Naive B cell (primary cell): ENCODE measurements at regions not wholly inside any gene's neighbourhood (a gene's known extent, or its start where the extent isn't known, plus 50 kb on each side); places are given as distances from the start of the nearest gene placed in this dataset.

Experiments
- ATAC-seq, 2 donors: fragments of 150-1000 bp; cut with Tn5 transposase; 2 replicates each; pipeline ENCODE4 v1.10.0; 2021; ENCODE audit warnings: low read depth in 2 of 2, mild to moderate bottlenecking in 2 of 2, moderate library complexity in 2 of 2
- DNase-seq: peaks from one replicate; pipeline ENCODE4 v3.0.0; 2022
- H3K27ac Mint-ChIP-seq, 6 donors: one replicate each; pipeline ENCODE4 v1.8.0; 2020 to 2022; ENCODE audit warnings: mild to moderate bottlenecking in 6 of 6, mixed read lengths in 6 of 6, moderate library complexity in 5 of 6, inconsistent platforms in 2 of 6
- H3K27me3 Mint-ChIP-seq, 3 donors: one replicate each; pipeline ENCODE4 v1.8.0; 2021 to 2022; ENCODE audit warnings: mixed read lengths in 3 of 3, mild to moderate bottlenecking in 1 of 3
- H3K36me3 Mint-ChIP-seq, 2 donors: one replicate each; pipeline ENCODE4 v1.8.0; 2020 to 2022; ENCODE audit warnings: mixed read lengths in 2 of 2, inconsistent platforms in 1 of 2, mild to moderate bottlenecking in 1 of 2
- H3K4me1 Mint-ChIP-seq, 3 donors: one replicate each; pipeline ENCODE4 v1.8.0; 2020 to 2022; ENCODE audit warnings: mixed read lengths in 3 of 3, inconsistent platforms in 1 of 3, mild to moderate bottlenecking in 1 of 3, moderate library complexity in 1 of 3
- H3K4me3 Mint-ChIP-seq, 8 donors: one replicate each; pipeline ENCODE4 v1.8.0; 2020 to 2022; ENCODE audit warnings: mild to moderate bottlenecking in 8 of 8, mixed read lengths in 8 of 8, moderate library complexity in 8 of 8, inconsistent platforms in 2 of 8
- H3K9me3 Mint-ChIP-seq, 7 donors: one replicate each; pipeline ENCODE4 v1.8.0; 2020 to 2022; ENCODE audit warnings: mixed read lengths in 7 of 7, mild to moderate bottlenecking in 5 of 7, inconsistent platforms in 2 of 7, moderate library complexity in 1 of 7

DNA sequence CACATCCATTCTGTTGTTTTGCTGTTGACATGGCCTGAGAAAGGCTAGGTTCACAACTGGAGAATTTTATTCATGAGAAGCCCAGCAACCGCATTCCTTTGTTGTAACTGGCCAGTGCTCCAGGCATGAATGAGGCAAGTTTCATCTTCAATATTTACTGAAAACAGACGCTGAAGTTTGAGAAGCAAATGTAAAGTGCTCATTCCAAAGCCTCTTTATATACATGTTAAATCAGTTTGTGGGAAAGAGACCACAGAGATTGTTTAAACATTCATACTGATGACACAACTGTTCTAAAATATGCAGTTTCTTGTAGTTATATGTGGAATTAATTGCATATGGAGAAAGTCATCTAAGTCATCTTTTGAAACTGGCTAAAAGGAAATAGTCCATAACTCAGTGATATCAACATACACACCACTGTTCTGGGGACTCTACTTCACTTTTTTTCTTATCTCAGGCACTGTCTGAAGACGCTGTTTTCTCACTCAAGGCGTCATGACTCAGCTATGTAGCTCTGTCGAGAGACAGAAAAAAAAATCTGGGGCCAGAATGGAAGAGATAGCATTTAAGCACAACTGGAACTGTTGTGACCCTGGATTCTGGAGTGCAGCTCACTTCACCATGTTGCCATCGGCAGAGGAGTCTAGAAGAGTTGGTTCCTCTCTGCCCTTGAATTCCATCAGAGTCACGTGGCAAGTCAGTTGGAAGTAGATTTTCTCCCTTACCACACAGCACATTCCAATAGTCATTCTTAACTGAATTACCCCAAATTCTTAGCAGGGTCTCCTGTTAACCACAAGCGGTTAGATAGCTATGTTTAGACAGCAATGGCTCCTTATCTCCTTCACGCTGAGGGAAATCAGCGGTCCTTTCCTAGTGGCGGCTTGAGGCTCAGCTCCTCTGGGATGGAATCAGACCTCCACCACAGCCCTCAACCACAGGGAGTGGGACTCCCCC, 258.4 kb upstream of the HMGA2 start:
- Mint-ChIP-seq H3K4me3 (no peak overlapping the region), H3K36me3 (no peaks in the 10 kb centered on the region), H3K4me1 (no peaks in the 10 kb centered on the region), H3K9me3 (peaks cover 0 to 7% (median 3%) of the 10 kb centered on the region in 7 donors), H3K27me3 (peaks cover 11 to 42% (median 29%) of the 10 kb centered on the region in 3 donors), H3K27ac (no peak overlapping the region)
- DNase-seq (no peak), ATAC-seq (no peak)

DNA sequence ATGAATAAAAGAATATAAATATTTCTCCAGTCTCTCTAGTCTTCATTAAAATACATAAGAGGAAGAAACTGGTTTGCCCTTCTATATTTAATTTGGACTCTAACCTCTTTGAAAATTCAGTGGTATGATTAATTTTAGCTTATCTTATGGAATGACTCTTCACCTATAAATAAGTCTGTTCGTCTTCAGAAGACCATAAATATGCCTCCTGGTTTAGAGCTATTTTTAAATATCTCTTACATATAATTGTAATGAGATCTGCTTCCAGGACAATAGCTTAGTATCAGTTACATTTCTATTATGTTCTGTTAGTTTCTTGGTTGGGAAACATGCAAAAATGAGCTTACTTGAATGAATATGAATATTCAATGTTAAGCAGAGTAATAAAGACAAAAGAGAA, 257.5 kb upstream of the HMGA2 start:
- Mint-ChIP-seq H3K4me1 (no peaks in the 10 kb centered on the region), H3K27me3 (peaks cover 8 to 42% (median 34%) of the 10 kb centered on the region in 3 donors), H3K4me3 (no peak overlapping the region), H3K36me3 (no peaks in the 10 kb centered on the region), H3K9me3 (peaks cover 0 to 7% (median 3%) of the 10 kb centered on the region in 7 donors), H3K27ac (no peak overlapping the region)
- ATAC-seq (no peak), DNase-seq (no peak)

DNA sequence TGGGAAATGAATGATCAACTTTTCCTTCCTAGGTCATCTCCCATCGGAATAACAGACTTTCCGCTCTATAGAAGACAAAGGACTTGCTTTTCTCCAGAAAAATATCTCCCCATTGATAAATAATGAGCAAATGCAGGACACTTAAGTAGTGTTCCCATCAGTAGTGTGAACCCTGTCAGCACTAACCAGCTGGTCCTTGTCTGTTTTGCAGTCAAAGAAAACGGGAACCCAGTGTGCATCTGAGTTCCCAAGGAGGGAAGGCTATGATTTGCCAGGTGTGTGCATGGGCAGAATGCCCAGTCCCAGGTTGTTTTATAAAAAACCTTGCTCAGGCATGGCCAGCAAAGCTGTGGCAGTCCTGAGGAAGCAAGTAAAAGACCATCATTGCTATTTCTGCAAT, 256.5 kb upstream of the HMGA2 start:
- no peaks in the 10 kb centered on the region for H3K36me3 Mint-ChIP-seq
- ATAC-seq: no peak
- H3K9me3 Mint-ChIP-seq: peaks cover 0 to 12% (median 5%) of the 10 kb centered on the region in 7 donors
- no peak for DNase-seq
- H3K4me1 Mint-ChIP-seq: no peaks in the 10 kb centered on the region
- H3K4me3 Mint-ChIP-seq: no peak overlapping the region
- peaks cover 8 to 48% (median 28%) of the 10 kb centered on the region in 3 donors for H3K27me3 Mint-ChIP-seq
- H3K27ac Mint-ChIP-seq: no peak overlapping the region

DNA sequence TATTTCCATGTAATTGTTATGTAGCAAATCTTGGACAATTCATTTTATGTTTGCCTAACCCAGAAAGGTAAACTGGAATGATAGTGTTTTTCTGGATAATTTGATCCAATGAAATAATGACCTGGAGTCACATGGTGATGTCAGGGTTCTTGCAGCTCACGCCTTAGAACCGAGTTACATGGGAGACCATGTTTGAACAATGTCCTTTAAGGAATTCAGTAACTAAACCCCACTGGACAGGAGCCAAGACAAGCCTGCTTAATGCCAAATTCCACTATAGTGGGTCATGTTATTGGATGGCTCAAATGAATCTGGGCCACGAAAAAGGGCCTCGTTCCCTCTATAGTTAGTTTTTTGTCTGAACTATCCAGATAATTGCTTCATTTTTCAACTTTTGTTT, 255.8 kb upstream of the HMGA2 start:
- Mint-ChIP-seq H3K4me1 (no peaks in the 10 kb centered on the region), H3K36me3 (peaks cover 3 to 6% of the 10 kb centered on the region in 2 donors), H3K4me3 (no peak overlapping the region), H3K27me3 (peaks cover 11 to 48% (median 23%) of the 10 kb centered on the region in 3 donors), H3K9me3 (peaks cover 3 to 19% (median 10%) of the 10 kb centered on the region in 7 donors), H3K27ac (no peak overlapping the region)
- DNase-seq (no peak), ATAC-seq (no peak)

DNA sequence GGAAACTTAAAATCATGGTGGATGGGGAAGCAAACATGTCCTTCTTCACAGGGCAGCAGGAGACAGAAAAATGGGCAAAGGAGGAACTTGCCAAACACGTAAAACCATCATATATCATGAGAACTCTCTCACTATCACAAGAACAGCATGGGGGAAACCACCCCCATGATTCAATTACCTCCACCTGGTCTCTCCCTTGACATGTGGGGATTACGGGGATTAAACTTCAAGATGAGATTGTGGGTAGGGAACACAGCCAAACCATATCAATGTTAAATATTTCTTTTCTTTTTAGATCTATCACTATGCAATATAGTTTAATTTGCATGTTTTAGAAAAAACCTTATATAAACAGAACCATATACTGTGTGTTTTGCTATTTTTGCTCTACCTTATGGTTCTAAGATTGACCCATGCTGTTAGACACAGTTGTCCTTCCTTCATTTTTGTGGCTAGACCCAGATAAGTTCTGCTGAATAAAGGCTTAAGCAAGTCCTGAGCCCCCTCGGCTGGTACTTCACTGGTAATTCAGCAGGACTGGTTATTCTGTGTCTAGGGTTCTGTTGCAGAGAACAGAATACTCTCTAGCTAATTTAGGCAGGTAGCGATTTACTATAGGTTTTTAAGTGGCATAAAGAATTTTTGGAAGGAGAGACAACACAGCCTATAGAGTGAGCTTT, 253.7 kb upstream of the HMGA2 start:
- peaks cover 8 to 38% (median 21%) of the 10 kb centered on the region in 7 donors for H3K9me3 Mint-ChIP-seq
- peaks cover 7 to 12% of the 10 kb centered on the region in 2 donors for H3K36me3 Mint-ChIP-seq
- peaks cover 15 to 42% (median 20%) of the 10 kb centered on the region in 3 donors for H3K27me3 Mint-ChIP-seq
- no peaks in the 10 kb centered on the region for H3K4me1 Mint-ChIP-seq
- no peak overlapping the region for H3K4me3 Mint-ChIP-seq
- no peak overlapping the region for H3K27ac Mint-ChIP-seq
- no peak for DNase-seq
- ATAC-seq: no peak

DNA sequence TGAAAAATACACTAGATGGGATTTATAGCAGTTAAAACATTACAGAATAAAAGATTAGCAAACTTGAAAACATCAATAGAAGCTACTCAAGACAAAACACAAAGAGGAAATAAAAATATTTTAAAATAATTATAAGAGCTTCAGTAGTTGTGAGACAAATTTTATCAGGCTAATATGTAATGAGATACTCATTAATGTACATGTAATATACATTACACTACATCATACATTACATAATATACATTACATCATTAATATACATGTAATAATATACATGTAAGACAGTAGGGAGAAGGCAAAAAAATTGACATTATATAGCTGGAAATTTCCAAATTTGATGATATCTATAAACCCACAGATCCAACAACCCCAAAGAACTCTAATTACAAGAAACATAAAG, 249.4 kb upstream of the HMGA2 start:
- ATAC-seq: no peak
- Mint-ChIP-seq H3K4me1 (no peaks in the 10 kb centered on the region), H3K9me3 (peaks cover 11 to 49% (median 29%) of the 10 kb centered on the region in 7 donors), H3K27me3 (peaks cover 11 to 25% (median 12%) of the 10 kb centered on the region in 3 donors), H3K36me3 (peaks cover 7 to 12% of the 10 kb centered on the region in 2 donors), H3K4me3 (peak overlapping the region in 1 of 8 donors; percentile 16), H3K27ac (no peak overlapping the region)
- no peak for DNase-seq

DNA sequence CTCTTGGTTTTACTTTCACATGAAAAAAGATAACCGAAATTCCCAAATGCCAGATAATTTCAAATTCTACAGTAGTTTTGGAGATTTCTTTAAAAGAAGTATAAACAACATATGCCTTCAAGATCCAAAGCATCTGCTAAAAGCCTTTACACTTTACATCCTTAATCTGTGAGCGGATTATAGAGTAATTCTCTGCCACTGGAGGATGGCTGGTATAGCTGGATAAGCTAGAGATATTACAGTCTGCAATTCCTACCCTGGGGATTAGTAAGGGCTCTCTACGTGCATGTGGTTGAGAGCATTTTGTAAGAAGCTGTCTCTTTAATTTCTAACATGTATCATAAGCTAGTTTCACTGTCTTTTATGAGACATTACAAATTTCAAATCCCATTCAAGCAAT, 240.3 kb upstream of the HMGA2 start:
- no peaks in the 10 kb centered on the region for H3K4me1 Mint-ChIP-seq
- ATAC-seq (no peak), DNase-seq (no peak)
- no peaks in the 10 kb centered on the region for H3K36me3 Mint-ChIP-seq
- H3K9me3 Mint-ChIP-seq: peaks cover 0 to 4% (median 2%) of the 10 kb centered on the region in 7 donors
- H3K4me3 Mint-ChIP-seq: no peak overlapping the region
- H3K27ac Mint-ChIP-seq: no peak overlapping the region
- H3K27me3 Mint-ChIP-seq: peaks cover 0 to 5% (median 0%) of the 10 kb centered on the region in 3 donors

DNA sequence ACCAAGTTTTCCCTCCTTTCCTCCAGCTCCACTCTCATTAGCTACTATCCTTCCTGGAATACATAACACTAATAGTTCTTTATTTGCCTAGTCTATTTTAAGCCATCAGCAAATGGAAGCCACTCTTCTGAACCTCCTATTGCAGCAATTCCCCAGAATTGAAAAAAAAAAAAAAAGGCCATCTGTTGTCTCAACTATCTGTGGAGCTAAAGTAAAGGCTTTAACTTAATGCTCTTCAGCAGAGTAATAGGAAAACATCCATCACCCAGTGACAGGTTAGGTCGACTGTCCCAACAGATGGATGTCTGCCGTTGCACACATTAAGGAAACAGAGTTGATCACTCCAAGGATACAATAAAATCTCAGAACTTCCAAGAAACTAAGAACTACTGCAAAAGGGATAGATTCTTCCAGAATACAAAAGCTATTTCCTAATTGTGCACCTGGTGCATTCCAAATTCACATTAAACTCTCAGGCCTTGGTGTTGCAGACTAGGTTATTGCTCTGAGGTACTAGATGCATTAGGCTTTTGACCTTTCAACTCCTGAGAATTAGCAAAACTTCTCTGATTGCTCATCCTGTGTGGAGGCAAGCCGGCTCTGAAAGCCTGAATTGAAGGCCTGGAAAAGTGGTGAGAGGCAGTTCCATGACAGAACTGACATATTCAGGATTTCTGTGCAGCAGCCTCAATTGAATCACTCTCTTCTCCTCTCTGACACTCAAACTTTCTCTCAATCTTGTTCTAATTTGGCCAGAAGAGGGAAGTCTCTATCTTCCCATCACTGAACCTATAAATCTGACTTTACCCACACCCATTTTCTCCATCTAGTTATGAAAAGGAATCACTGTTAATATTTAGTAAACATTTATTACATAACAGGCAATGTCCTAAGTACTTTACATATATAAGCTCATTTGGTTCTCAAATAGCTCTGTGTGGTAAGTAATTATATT, 238.4 kb upstream of the HMGA2 start:
- Mint-ChIP-seq H3K27ac (no peak overlapping the region), H3K4me1 (no peaks in the 10 kb centered on the region), H3K36me3 (no peaks in the 10 kb centered on the region), H3K27me3 (no peaks in the 10 kb centered on the region), H3K9me3 (no peaks in the 10 kb centered on the region), H3K4me3 (no peak overlapping the region)
- ATAC-seq (no peak), DNase-seq (no peak)

DNA sequence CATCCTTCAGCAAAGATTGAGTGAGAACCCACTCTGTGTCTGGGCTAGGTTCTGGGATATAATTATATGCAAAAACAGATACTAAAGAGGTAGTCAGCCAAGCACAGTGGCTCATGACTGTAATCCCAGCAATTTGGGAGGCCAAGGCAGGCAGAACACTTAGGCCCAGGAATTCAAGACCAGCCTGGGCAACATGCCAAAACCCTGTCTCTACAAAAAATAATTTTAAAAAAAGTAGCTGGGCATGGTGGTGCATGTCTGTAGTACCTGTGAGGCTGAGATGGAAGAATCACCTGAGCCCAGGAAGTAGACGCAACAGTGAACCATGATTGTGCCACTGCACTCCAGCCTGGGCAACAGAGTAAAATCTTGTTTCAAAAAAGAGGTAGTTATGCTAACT, 237.5 kb upstream of the HMGA2 start:
- no peaks in the 10 kb centered on the region for H3K9me3 Mint-ChIP-seq
- no peak for DNase-seq
- no peaks in the 10 kb centered on the region for H3K36me3 Mint-ChIP-seq
- H3K27ac Mint-ChIP-seq: no peak overlapping the region
- no peak for ATAC-seq
- no peaks in the 10 kb centered on the region for H3K4me1 Mint-ChIP-seq
- no peak overlapping the region for H3K4me3 Mint-ChIP-seq
- H3K27me3 Mint-ChIP-seq: no peaks in the 10 kb centered on the region

DNA sequence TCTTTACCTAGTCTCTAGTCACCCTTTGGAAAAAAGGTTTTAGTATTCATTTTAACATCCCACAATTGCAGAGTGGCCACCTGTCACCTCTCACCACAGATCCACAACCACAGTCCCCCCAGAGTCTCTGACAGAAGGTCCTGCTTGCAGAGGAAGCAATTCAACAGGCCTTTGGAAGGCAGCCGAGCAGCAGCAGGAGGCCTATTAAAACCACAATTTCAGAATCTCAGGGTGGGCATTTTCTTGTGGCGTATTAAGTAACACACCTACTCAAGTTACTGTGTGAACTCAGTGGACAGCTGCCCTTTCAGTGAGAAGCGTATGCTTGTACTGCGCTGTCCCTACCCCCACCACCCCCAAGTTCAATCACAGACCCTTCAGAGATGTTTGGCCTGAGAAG, 234.0 kb upstream of the HMGA2 start:
- Mint-ChIP-seq H3K9me3 (no peaks in the 10 kb centered on the region), H3K27ac (peak overlapping the region in 1 of 6 donors; percentile 27), H3K4me3 (no peak overlapping the region), H3K27me3 (peaks cover 0 to 9% (median 8%) of the 10 kb centered on the region in 3 donors), H3K36me3 (no peaks in the 10 kb centered on the region), H3K4me1 (no peaks in the 10 kb centered on the region)
- ATAC-seq (no peak), DNase-seq (no peak)

DNA sequence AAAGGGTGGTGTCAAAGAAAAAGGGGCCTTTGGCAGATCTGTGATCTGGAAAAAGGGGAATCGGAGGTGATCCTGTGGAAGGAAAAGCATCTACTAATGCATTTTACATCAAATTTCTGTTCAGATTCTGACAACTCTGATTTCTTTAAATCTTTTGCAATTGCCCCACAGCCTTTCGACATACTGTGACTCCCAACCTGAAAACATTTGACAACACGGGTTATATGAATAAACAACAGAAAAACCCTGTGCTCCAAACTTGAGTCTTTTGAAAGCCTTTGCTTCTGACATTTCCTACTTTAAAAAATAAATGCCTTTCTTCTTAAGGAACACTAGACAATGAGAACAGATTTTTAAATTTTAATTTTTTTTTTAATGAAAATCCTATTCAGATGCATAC, 231.9 kb upstream of the HMGA2 start:
- Mint-ChIP-seq H3K4me1 (no peaks in the 10 kb centered on the region), H3K27me3 (peaks cover 0 to 12% (median 8%) of the 10 kb centered on the region in 3 donors), H3K27ac (no peak overlapping the region), H3K36me3 (no peaks in the 10 kb centered on the region), H3K4me3 (no peak overlapping the region), H3K9me3 (no peaks in the 10 kb centered on the region)
- DNase-seq (no peak), ATAC-seq (no peak)

DNA sequence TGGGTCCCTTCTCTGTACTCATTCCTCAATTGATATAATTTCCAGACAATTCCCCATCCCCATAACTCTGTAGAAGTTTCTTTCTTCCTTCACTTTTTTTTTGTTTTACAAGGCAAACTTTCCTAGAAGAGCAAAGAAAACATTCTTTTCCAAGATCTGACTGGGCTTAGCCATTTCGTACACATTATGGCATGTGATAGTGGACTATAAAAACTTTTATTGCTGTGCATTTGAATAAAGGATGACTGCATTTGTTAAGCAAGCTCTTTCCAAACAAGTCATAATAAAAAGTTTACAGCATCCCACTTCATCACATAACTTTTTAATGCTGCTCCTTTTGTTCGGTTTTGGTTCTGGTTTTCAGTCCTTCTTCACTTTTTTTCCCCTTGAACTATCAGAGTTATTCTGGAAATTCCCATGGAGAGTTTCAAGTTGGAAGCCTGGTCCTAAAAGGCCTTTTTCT, 231.0 kb upstream of the HMGA2 start:
- DNase-seq: no peak
- no peak for ATAC-seq
- no peak overlapping the region for H3K27ac Mint-ChIP-seq
- no peaks in the 10 kb centered on the region for H3K9me3 Mint-ChIP-seq
- no peaks in the 10 kb centered on the region for H3K4me1 Mint-ChIP-seq
- peaks cover 0 to 12% (median 8%) of the 10 kb centered on the region in 3 donors for H3K27me3 Mint-ChIP-seq
- no peak overlapping the region for H3K4me3 Mint-ChIP-seq
- no peaks in the 10 kb centered on the region for H3K36me3 Mint-ChIP-seq

DNA sequence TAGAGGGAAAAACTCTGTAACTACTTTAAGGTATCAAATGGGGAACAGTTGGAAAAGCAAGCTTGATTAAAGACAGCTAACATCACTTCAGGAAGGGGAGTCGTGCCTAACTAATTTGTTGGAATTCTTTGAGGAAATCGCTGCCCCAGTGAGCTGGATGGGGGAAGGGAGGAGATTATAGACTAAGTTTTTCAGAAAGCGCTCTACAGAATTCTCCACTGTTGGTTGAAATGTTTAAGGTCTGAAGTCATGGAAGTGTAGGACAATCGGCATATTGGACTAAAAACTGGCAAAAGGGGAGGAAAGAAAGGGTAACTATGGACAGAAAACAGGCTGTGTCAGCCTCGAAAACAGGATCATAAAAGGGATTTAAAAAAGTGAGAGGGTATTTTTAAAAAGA, 229.9 kb upstream of the HMGA2 start:
- H3K36me3 Mint-ChIP-seq: no peaks in the 10 kb centered on the region
- no peak overlapping the region for H3K4me3 Mint-ChIP-seq
- H3K9me3 Mint-ChIP-seq: no peaks in the 10 kb centered on the region
- H3K4me1 Mint-ChIP-seq: no peaks in the 10 kb centered on the region
- DNase-seq: no peak
- peaks cover 3 to 12% (median 8%) of the 10 kb centered on the region in 3 donors for H3K27me3 Mint-ChIP-seq
- ATAC-seq: no peak
- no peak overlapping the region for H3K27ac Mint-ChIP-seq
